ENCODE measurements at regions not wholly inside any gene's neighbourhood (a gene's known extent, or its start where the extent isn't known, plus 50 kb on each side); places are given as distances from the start of the nearest gene placed in this dataset.
"Not testable (repeated sequence)": the region's sequence is repeated elsewhere in the genome, so short reads cannot be mapped to it uniquely, and the experiment has no call there.

- no peak for DNase-seq (ENCODE audit: extremely low read depth, insufficient read length)
- TF ChIP-seq CTCF (IDR thresholded peaks at IDR 0.05; ENCODE audit: insufficient read depth, low read length, poor library complexity, severe bottlenecking): no peak
- peaks cover 3% of the 10 kb centered on the region; the same call in 1 of the 2 replicates for H3K27me3 ChIP-seq (replicated peaks; ENCODE audit: control insufficient read depth, insufficient read depth, low read length)
- no peaks in the 10 kb centered on the region for H3K36me3 ChIP-seq (ENCODE audit: control insufficient read depth, insufficient read depth, low read length)
- no peak overlapping the region for H3K4me3 ChIP-seq (replicated peaks; ENCODE audit: low read depth, low read length)
These were observed 443.3 kb downstream of the BUD13 start for GRCh38 chr11:116329354-116330090.

- TF ChIP-seq CTCF (IDR thresholded peaks at IDR 0.05; ENCODE audit: insufficient read depth, low read length, poor library complexity, severe bottlenecking): no peak
- Histone ChIP-seq H3K36me3 (ENCODE audit: control insufficient read depth, insufficient read depth, low read length) (no peaks in the 10 kb centered on the region), H3K4me3 (replicated peaks; ENCODE audit: low read depth, low read length) (no peak overlapping the region), H3K27me3 (replicated peaks; ENCODE audit: control insufficient read depth, insufficient read depth, low read length) (0 out of 2 replicates have a peak, but pooled peaks cover 3% of the 10 kb centered on the region)
- no peak for DNase-seq (ENCODE audit: extremely low read depth, insufficient read length)
These were observed 443.9 kb downstream of the BUD13 start for GRCh38 chr11:116328851-116329250.

GRCh38 chr11:116328391-116328790 is 444.4 kb downstream of the BUD13 start:
- no peak for DNase-seq (ENCODE audit: extremely low read depth, insufficient read length)
- Histone ChIP-seq H3K4me3 (replicated peaks; ENCODE audit: low read depth, low read length) (no peak overlapping the region), H3K36me3 (ENCODE audit: control insufficient read depth, insufficient read depth, low read length) (no peaks in the 10 kb centered on the region), H3K27me3 (replicated peaks; ENCODE audit: control insufficient read depth, insufficient read depth, low read length) (0 out of 2 replicates have a peak, but pooled peaks cover 3% of the 10 kb centered on the region)
- no peak for TF ChIP-seq CTCF (IDR thresholded peaks at IDR 0.05; ENCODE audit: insufficient read depth, low read length, poor library complexity, severe bottlenecking)

- H3K27me3 ChIP-seq (replicated peaks; ENCODE audit: control insufficient read depth, insufficient read depth, low read length): 0 out of 2 replicates have a peak, but pooled peaks cover 3% of the 10 kb centered on the region
- no peaks in the 10 kb centered on the region for H3K36me3 ChIP-seq (ENCODE audit: control insufficient read depth, insufficient read depth, low read length)
- no peak overlapping the region for H3K4me3 ChIP-seq (replicated peaks; ENCODE audit: low read depth, low read length)
- no peak for DNase-seq (ENCODE audit: extremely low read depth, insufficient read length)
- no peak for TF ChIP-seq CTCF (IDR thresholded peaks at IDR 0.05; ENCODE audit: insufficient read depth, low read length, poor library complexity, severe bottlenecking)
These were observed 446.6 kb downstream of the BUD13 start for GRCh38 chr11:116326146-116326545.

GRCh38 chr11:116325247-116325646 is 447.5 kb downstream of the BUD13 start:
- H3K36me3 ChIP-seq (ENCODE audit: control insufficient read depth, insufficient read depth, low read length): no peaks in the 10 kb centered on the region
- 0 out of 2 replicates have a peak, but pooled peaks cover 3% of the 10 kb centered on the region for H3K27me3 ChIP-seq (replicated peaks; ENCODE audit: control insufficient read depth, insufficient read depth, low read length)
- H3K4me3 ChIP-seq (replicated peaks; ENCODE audit: low read depth, low read length): no peak overlapping the region
- TF ChIP-seq CTCF (IDR thresholded peaks at IDR 0.05; ENCODE audit: insufficient read depth, low read length, poor library complexity, severe bottlenecking): no peak
- DNase-seq (ENCODE audit: extremely low read depth, insufficient read length): no peak

GRCh38 chr11:116324077-116324476 is 448.7 kb downstream of the BUD13 start:
- DNase-seq (ENCODE audit: extremely low read depth, insufficient read length); H3K27me3 ChIP-seq (replicated peaks; ENCODE audit: control insufficient read depth, insufficient read depth, low read length); H3K4me3 ChIP-seq (replicated peaks; ENCODE audit: low read depth, low read length); H3K36me3 ChIP-seq (ENCODE audit: control insufficient read depth, insufficient read depth, low read length): not testable (repeated sequence)
